ENCODE measurements at regions not wholly inside any gene's neighbourhood (a gene's known extent, or its start where the extent isn't known, plus 50 kb on each side); places are given as distances from the start of the nearest gene placed in this dataset.

GRCh38 chr12:71060426-71060825, 97.4 kb downstream of the TSPAN8 start:
- no peaks in the 10 kb centered on the region for H3K9me3 ChIP-seq
- H3K4me1 ChIP-seq (ENCODE audit: control insufficient read depth in 1 of 2, low read depth in 2 of 2), result no peaks in the 10 kb centered on the region
- ATAC-seq (ENCODE audit: insufficient number of reproducible peaks, low FRiP score, low read depth), result no peak

DNA sequence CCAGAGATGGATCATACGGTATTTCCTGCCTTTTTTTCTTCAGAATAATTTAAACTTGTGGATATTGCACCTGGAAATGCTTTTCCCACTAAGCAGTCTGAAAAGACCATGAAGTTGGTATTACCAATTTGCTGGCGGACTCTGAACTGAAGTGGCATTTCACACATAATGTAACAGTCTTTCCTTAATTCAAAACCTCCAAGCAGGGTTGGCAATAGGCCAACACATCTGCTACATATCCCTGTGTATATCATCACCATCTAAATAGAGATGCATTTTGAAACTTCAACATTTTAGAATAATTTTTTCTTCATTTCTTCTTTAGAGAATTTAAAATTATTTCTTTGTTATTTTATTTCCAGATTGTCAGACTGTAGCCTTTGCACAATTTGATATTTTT, 100.5 kb downstream of the TSPAN8 start:
- H3K9me3 ChIP-seq, result no peaks in the 10 kb centered on the region
- ATAC-seq (ENCODE audit: insufficient number of reproducible peaks, low FRiP score, low read depth) (no peak), DNase-seq (ENCODE audit: low spot score) (no peak)
- no peaks in the 10 kb centered on the region for H3K4me1 ChIP-seq (ENCODE audit: control insufficient read depth in 1 of 2, low read depth in 2 of 2)
- H3K4me3 ChIP-seq, result no peak overlapping the region
- no peaks in the 10 kb centered on the region for H3K36me3 ChIP-seq
- no peak overlapping the region for H3K27ac ChIP-seq
- no peak for TF ChIP-seq CTCF (IDR thresholded peaks at IDR 0.05)
- no peaks in the 10 kb centered on the region for H3K27me3 ChIP-seq (replicated peaks; ENCODE audit: insufficient read depth)

More at GRCh38 chr12:71060426-71060825, 97.4 kb downstream of the TSPAN8 start:
- H3K36me3 ChIP-seq, result no peaks in the 10 kb centered on the region
- H3K27ac ChIP-seq, result no peak overlapping the region
- H3K4me3 ChIP-seq, result no peak overlapping the region
- TF ChIP-seq CTCF (IDR thresholded peaks at IDR 0.05), result no peak
- no peak for DNase-seq (ENCODE audit: low spot score)
- no peaks in the 10 kb centered on the region for H3K27me3 ChIP-seq (replicated peaks; ENCODE audit: insufficient read depth)

GRCh38 chr12:71054551-71054950, 103.2 kb downstream of the TSPAN8 start:
- H3K27me3 ChIP-seq (replicated peaks; ENCODE audit: insufficient read depth), result no peaks in the 10 kb centered on the region
- H3K36me3 ChIP-seq, result no peaks in the 10 kb centered on the region
- TF ChIP-seq CTCF (IDR thresholded peaks at IDR 0.05), result no peak
- H3K27ac ChIP-seq, result no peak overlapping the region
- ATAC-seq (ENCODE audit: insufficient number of reproducible peaks, low FRiP score, low read depth), result no peak
- H3K4me3 ChIP-seq, result no peak overlapping the region
- DNase-seq (ENCODE audit: low spot score), result no peak
- H3K9me3 ChIP-seq, result no peaks in the 10 kb centered on the region
- H3K4me1 ChIP-seq (ENCODE audit: control insufficient read depth in 1 of 2, low read depth in 2 of 2), result no peaks in the 10 kb centered on the region

DNA sequence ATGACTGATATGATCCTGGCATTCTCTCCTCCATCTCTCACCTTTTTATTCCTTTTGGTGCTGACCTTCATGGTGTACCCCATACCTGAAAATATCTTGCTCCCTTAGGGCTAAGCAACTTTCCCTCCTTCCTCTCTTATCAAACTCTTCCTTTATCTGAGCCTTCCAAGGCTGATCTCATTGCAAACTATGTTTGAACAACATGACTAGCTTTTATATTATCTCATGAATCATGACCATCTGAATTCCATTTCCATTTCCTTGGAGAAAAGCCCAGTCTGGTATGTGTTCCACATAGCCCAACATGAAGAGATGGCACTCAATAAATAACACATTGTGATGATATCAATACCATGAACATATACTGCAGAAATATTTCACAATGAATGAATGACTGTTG, 111.6 kb downstream of the TSPAN8 start:
- Histone ChIP-seq H3K27me3 (replicated peaks; ENCODE audit: insufficient read depth) (no peaks in the 10 kb centered on the region), H3K36me3 (no peaks in the 10 kb centered on the region), H3K9me3 (no peaks in the 10 kb centered on the region), H3K4me3 (no peak overlapping the region), H3K27ac (no peak overlapping the region), H3K4me1 (ENCODE audit: control insufficient read depth in 1 of 2, low read depth in 2 of 2) (no peaks in the 10 kb centered on the region)
- TF ChIP-seq CTCF (IDR thresholded peaks at IDR 0.05), result no peak
- DNase-seq (ENCODE audit: low spot score) (no peak), ATAC-seq (ENCODE audit: insufficient number of reproducible peaks, low FRiP score, low read depth) (no peak)

GRCh38 chr12:71045781-71046180, 112.0 kb downstream of the TSPAN8 start:
- Histone ChIP-seq H3K4me3 (no peak overlapping the region), H3K36me3 (no peaks in the 10 kb centered on the region), H3K9me3 (no peaks in the 10 kb centered on the region), H3K4me1 (ENCODE audit: control insufficient read depth in 1 of 2, low read depth in 2 of 2) (no peaks in the 10 kb centered on the region), H3K27me3 (replicated peaks; ENCODE audit: insufficient read depth) (no peaks in the 10 kb centered on the region), H3K27ac (no peak overlapping the region)
- no peak for DNase-seq (ENCODE audit: low spot score)
- ATAC-seq (ENCODE audit: insufficient number of reproducible peaks, low FRiP score, low read depth), result no peak
- TF ChIP-seq CTCF (IDR thresholded peaks at IDR 0.05), result no peak
